ENCODE measurements at regions not wholly inside any gene's neighbourhood (a gene's known extent, or its start where the extent isn't known, plus 50 kb on each side); places are given as distances from the start of the nearest gene placed in this dataset.

DNA sequence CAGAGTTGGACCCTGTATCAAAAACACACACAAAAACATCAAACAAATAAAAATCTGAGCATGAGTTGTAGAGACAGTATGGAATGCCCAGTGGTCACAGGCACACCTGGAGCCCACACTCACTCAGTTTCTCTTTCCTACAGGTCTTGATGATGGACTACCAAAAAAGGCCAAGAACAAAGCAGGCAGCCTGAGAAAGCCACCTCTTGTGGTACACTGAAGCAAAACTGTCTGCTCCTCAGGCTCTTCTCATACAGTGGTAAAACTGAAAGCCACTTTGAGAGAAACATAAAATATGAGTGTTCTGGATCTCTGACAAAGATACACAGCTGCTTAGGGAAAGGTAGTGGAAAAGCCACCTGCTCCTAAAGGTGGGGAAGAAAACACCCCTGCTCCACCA lies 1206.9 kb downstream of the FSTL5 start:
- TF ChIP-seq, protein P1, sequence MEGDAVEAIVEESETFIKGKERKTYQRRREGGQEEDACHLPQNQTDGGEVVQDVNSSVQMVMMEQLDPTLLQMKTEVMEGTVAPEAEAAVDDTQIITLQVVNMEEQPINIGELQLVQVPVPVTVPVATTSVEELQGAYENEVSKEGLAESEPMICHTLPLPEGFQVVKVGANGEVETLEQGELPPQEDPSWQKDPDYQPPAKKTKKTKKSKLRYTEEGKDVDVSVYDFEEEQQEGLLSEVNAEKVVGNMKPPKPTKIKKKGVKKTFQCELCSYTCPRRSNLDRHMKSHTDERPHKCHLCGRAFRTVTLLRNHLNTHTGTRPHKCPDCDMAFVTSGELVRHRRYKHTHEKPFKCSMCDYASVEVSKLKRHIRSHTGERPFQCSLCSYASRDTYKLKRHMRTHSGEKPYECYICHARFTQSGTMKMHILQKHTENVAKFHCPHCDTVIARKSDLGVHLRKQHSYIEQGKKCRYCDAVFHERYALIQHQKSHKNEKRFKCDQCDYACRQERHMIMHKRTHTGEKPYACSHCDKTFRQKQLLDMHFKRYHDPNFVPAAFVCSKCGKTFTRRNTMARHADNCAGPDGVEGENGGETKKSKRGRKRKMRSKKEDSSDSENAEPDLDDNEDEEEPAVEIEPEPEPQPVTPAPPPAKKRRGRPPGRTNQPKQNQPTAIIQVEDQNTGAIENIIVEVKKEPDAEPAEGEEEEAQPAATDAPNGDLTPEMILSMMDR (IDR thresholded peaks at IDR 0.05) = no peak
- no peak for TF ChIP-seq EZH2 (IDR thresholded peaks at IDR 0.05; ENCODE audit: borderline replicate concordance, insufficient read depth, low read depth, low read length, poor library complexity, severe bottlenecking)

Measured in B cell (primary cell).